ENCODE measurements at regions not wholly inside any gene's neighbourhood (a gene's known extent, or its start where the extent isn't known, plus 50 kb on each side); places are given as distances from the start of the nearest gene placed in this dataset.

DNA sequence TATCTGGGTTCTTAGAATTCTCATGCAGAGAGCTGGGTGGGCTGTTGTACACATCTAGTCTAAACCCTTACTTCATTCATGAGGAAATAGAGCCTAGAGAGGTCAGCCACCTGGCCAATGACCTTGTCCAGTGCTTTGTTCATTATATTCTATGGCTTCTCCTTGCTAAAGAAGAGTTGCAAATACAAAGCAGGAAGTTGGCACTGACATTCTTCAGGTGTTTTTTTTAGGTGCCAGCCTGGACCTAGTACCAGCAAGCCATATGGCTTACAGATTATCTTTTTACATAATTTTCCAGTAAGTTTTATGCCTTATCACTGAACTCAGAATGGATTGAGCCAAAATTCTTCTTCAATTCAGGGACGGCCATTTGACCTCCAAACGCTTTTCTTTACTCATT is 54.7 kb upstream of the PGM2 start:
- no peaks in the 10 kb centered on the region for H3K27me3 ChIP-seq
- no peak for TF ChIP-seq CTCF (IDR thresholded peaks at IDR 0.05)
- no peak overlapping the region for H3K4me3 ChIP-seq
- H3K4me1 ChIP-seq, result no peaks in the 10 kb centered on the region
- H3K27ac ChIP-seq, result no peak overlapping the region
- no peak overlapping the region for H3K9ac ChIP-seq (ENCODE audit: low read depth in 2 of 2, low read length in 2 of 2)
- H3K36me3 ChIP-seq, result no peaks in the 10 kb centered on the region
- DNase-seq, result no peak
- intact Hi-C loops (cut with DNase I), result no loop called here
- H3K9me3 ChIP-seq, result no peaks in the 10 kb centered on the region

GRCh38 chr4:37770016-37770415 is 56.5 kb upstream of the PGM2 start:
- Histone ChIP-seq H3K9ac (ENCODE audit: low read depth in 2 of 2, low read length in 2 of 2) (no peak overlapping the region), H3K36me3 (no peaks in the 10 kb centered on the region), H3K4me1 (no peaks in the 10 kb centered on the region), H3K27ac (no peak overlapping the region), H3K4me3 (no peak overlapping the region), H3K27me3 (no peaks in the 10 kb centered on the region), H3K9me3 (no peaks in the 10 kb centered on the region)
- intact Hi-C loops (cut with DNase I), result no loop called here
- TF ChIP-seq CTCF (IDR thresholded peaks at IDR 0.05), result no peak
- no peak for DNase-seq

- H3K27ac ChIP-seq, result no peak overlapping the region
- no peaks in the 10 kb centered on the region for H3K4me1 ChIP-seq
- H3K4me3 ChIP-seq, result no peak overlapping the region
- no peaks in the 10 kb centered on the region for H3K27me3 ChIP-seq
- H3K9ac ChIP-seq (ENCODE audit: low read depth in 2 of 2, low read length in 2 of 2), result no peak overlapping the region
- H3K9me3 ChIP-seq, result no peaks in the 10 kb centered on the region
- DNase-seq, result no peak
- no peak for TF ChIP-seq CTCF (IDR thresholded peaks at IDR 0.05)
- intact Hi-C loops (cut with DNase I), result no loop called here
- no peaks in the 10 kb centered on the region for H3K36me3 ChIP-seq
Observed at GRCh38 chr4:37769391-37769989, 57.0 kb upstream of the PGM2 start.

DNA sequence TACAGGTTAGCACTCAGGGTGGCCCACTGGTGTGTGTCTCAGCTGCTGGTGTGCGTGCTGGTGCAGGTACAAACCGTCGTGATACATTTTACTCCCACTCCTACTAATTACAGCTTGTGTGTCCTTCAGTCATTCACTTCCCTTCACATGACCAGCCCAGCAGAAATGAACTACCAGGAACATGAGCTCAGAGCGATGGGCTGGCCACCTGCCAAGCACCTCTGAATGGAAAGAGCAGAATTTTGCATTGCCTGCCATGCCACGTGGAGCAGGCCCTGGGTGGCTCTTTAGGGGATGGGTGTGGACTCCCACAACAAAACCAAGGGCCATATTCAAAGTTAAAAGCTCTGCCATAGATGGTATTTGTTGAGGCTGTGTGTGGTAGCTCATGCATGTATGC is 58.9 kb upstream of the PGM2 start:
- peak; percentile 68 for DNase-seq
- Histone ChIP-seq H3K27ac (no peak overlapping the region), H3K36me3 (no peaks in the 10 kb centered on the region), H3K9ac (ENCODE audit: low read depth in 2 of 2, low read length in 2 of 2) (no peak overlapping the region), H3K4me1 (no peaks in the 10 kb centered on the region), H3K9me3 (no peaks in the 10 kb centered on the region), H3K27me3 (no peaks in the 10 kb centered on the region), H3K4me3 (no peak overlapping the region)
- no peak for TF ChIP-seq CTCF (IDR thresholded peaks at IDR 0.05)
- intact Hi-C loops (cut with DNase I), result no loop called here

DNA sequence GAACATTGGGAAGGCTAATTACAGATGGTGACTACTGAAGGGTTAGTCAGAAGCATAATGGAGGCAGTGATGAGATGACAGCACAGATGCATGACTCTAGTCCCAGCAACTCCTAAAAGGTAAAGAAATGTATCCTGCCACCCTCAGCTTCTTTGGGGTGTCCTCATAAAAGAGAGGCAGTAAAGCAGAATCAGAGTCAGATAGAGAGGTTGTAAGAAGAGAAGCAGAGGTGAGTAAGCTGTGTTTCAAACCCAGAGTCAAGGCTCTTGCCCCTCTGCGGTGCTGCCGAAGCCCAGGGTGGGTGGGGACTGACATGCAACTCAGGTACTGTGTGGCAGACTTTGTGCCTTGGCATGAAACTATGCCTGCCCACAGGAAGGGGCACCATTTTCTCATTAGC is 59.5 kb upstream of the PGM2 start:
- intact Hi-C loops (cut with DNase I), result no loop called here
- H3K4me3 ChIP-seq, result no peak overlapping the region
- H3K27me3 ChIP-seq, result no peaks in the 10 kb centered on the region
- TF ChIP-seq CTCF (IDR thresholded peaks at IDR 0.05), result no peak
- H3K9me3 ChIP-seq, result no peaks in the 10 kb centered on the region
- no peak for DNase-seq
- H3K36me3 ChIP-seq, result no peaks in the 10 kb centered on the region
- H3K27ac ChIP-seq, result no peak overlapping the region
- no peaks in the 10 kb centered on the region for H3K4me1 ChIP-seq
- no peak overlapping the region for H3K9ac ChIP-seq (ENCODE audit: low read depth in 2 of 2, low read length in 2 of 2)

Data from colonic mucosa (tissue), 4 donors.